Effector memory CD4-positive, alpha-beta T cell (primary cell): ENCODE measurements at regions not wholly inside any gene's neighbourhood (a gene's known extent, or its start where the extent isn't known, plus 50 kb on each side); places are given as distances from the start of the nearest gene placed in this dataset.

ENCODE experiments used
- DNase-seq, 3 donors: peaks; one replicate each; pipeline ENCODE4 v3.0.0-alpha.2; 2020
- H3K27ac ChIP-seq: 2 replicates; pipeline ENCODE4 v1.7.0; 2013; ENCODE audit warnings: mild to moderate bottlenecking, low read length, moderate library complexity; ENCODE audit not compliant: insufficient read depth, poor library complexity, severe bottlenecking
- H3K27me3 ChIP-seq: replicated peaks from 2 replicates; pipeline ENCODE4 v1.7.0; 2013; ENCODE audit warnings: mild to moderate bottlenecking, low read length; ENCODE audit not compliant: insufficient read depth, control insufficient read depth, poor library complexity, severe bottlenecking
- H3K36me3 ChIP-seq: 2 replicates; pipeline ENCODE4 v1.7.0; 2013; ENCODE audit warnings: mild to moderate bottlenecking, low read length, moderate library complexity; ENCODE audit not compliant: control insufficient read depth, insufficient read depth
- H3K4me1 ChIP-seq: 2 replicates; pipeline ENCODE4 v1.7.0; 2013; ENCODE audit warnings: low read length, mild to moderate bottlenecking; ENCODE audit not compliant: control insufficient read depth, insufficient read depth, poor library complexity, severe bottlenecking
- H3K4me3 ChIP-seq: 2 replicates; pipeline ENCODE4 v1.7.0; 2013; ENCODE audit warnings: low read length, low read depth, mild to moderate bottlenecking; ENCODE audit not compliant: insufficient read depth, poor library complexity, severe bottlenecking
- H3K9me3 ChIP-seq: 2 replicates; pipeline ENCODE4 v1.7.0; 2013; ENCODE audit warnings: mild to moderate bottlenecking, low read length, moderate library complexity; ENCODE audit not compliant: control insufficient read depth

DNA sequence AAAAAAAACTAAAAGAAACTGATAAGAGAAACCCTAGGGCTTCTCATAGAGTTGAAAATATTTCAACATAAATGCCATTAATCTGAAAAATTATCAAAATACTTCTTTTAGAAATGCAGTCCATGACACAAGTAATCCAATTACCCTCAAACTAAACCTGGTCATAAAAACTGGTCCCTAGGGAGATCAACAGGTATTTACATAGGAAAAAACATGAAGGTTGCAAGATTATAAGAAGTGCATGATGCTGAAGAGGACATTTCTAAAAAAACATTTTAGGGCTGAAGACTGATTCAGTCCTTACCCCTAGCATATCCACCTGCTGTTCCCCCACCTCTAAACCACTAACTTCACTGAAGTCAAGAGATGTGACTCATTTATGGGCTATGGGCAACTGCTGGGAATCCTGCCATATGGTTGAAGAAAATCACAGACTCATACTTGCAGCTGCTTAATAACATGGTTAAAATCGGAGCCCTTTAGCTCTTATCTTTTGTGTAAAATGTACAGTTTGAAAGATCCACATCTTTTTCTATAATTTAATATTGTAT, 131.0 kb upstream of the RUNX1 start:
- H3K36me3 ChIP-seq = no peaks in the 10 kb centered on the region
- H3K4me3 ChIP-seq = no peak overlapping the region
- no peaks in the 10 kb centered on the region for H3K4me1 ChIP-seq
- no peak overlapping the region for H3K27ac ChIP-seq
- no peaks in the 10 kb centered on the region for H3K27me3 ChIP-seq
- no peaks in the 10 kb centered on the region for H3K9me3 ChIP-seq
- no peak for DNase-seq

GRCh38 chr21:35178827-35179226, 129.7 kb upstream of the RUNX1 start:
- no peak for DNase-seq
- Histone ChIP-seq H3K4me1 (no peaks in the 10 kb centered on the region), H3K36me3 (no peaks in the 10 kb centered on the region), H3K27me3 (no peaks in the 10 kb centered on the region), H3K27ac (no peak overlapping the region), H3K9me3 (no peaks in the 10 kb centered on the region), H3K4me3 (no peak overlapping the region)

DNA sequence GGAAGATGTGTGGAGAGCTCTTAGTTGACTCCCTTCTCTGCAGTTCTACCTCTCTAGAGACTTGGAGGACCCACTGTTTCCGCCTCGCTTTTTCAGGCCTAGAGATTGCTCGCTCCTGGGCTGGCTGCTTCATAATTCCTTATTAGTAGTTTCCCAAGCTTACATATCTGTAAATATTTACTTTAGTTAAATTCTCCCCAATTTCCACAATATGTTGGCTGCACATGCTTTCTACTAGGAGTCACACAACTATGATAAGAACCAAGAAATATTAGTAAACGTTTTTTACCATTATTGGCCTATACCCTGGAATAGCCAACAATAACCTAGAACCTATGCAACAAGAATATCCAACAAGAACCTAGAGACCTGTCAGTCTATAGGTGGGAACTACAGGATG, 129.0 kb upstream of the RUNX1 start:
- H3K27ac ChIP-seq = no peak overlapping the region
- no peak for DNase-seq

GRCh38 chr21:35172231-35172630, 123.1 kb upstream of the RUNX1 start:
- Histone ChIP-seq H3K27me3 (no peaks in the 10 kb centered on the region), H3K4me1 (peaks cover 7% of the 10 kb centered on the region), H3K4me3 (no peak overlapping the region), H3K36me3 (no peaks in the 10 kb centered on the region), H3K27ac (no peak overlapping the region), H3K9me3 (no peaks in the 10 kb centered on the region)
- no peak for DNase-seq

More for the DNA sequence above, 129.0 kb upstream of the RUNX1 start:
- H3K9me3 ChIP-seq = no peaks in the 10 kb centered on the region
- no peaks in the 10 kb centered on the region for H3K36me3 ChIP-seq
- H3K4me3 ChIP-seq = no peak overlapping the region
- H3K27me3 ChIP-seq = no peaks in the 10 kb centered on the region
- H3K4me1 ChIP-seq = no peaks in the 10 kb centered on the region

- DNase-seq = no peak
- Histone ChIP-seq H3K27ac (no peak overlapping the region), H3K36me3 (no peaks in the 10 kb centered on the region), H3K4me1 (peaks cover 7% of the 10 kb centered on the region), H3K4me3 (no peak overlapping the region), H3K9me3 (no peaks in the 10 kb centered on the region), H3K27me3 (no peaks in the 10 kb centered on the region)
Observed at GRCh38 chr21:35171385-35171784, 122.3 kb upstream of the RUNX1 start.

GRCh38 chr21:35170818-35171217, 121.7 kb upstream of the RUNX1 start:
- no peak for DNase-seq
- no peaks in the 10 kb centered on the region for H3K36me3 ChIP-seq
- H3K4me1 ChIP-seq = peaks cover 7% of the 10 kb centered on the region
- H3K4me3 ChIP-seq = no peak overlapping the region
- H3K9me3 ChIP-seq = no peaks in the 10 kb centered on the region
- no peaks in the 10 kb centered on the region for H3K27me3 ChIP-seq
- H3K27ac ChIP-seq = no peak overlapping the region

- no peak overlapping the region for H3K27ac ChIP-seq
- DNase-seq = no peak
- no peaks in the 10 kb centered on the region for H3K9me3 ChIP-seq
- H3K4me1 ChIP-seq = peaks cover 7% of the 10 kb centered on the region
- no peak overlapping the region for H3K4me3 ChIP-seq
- H3K36me3 ChIP-seq = no peaks in the 10 kb centered on the region
- H3K27me3 ChIP-seq = no peaks in the 10 kb centered on the region
Observed at GRCh38 chr21:35170244-35170643, 121.1 kb upstream of the RUNX1 start.

- H3K9me3 ChIP-seq = no peaks in the 10 kb centered on the region
- no peak for DNase-seq
- no peaks in the 10 kb centered on the region for H3K36me3 ChIP-seq
- peaks cover 7% of the 10 kb centered on the region for H3K4me1 ChIP-seq
- no peak overlapping the region for H3K4me3 ChIP-seq
- no peaks in the 10 kb centered on the region for H3K27me3 ChIP-seq
- no peak overlapping the region for H3K27ac ChIP-seq
Observed at GRCh38 chr21:35169574-35169973, 120.5 kb upstream of the RUNX1 start.

DNA sequence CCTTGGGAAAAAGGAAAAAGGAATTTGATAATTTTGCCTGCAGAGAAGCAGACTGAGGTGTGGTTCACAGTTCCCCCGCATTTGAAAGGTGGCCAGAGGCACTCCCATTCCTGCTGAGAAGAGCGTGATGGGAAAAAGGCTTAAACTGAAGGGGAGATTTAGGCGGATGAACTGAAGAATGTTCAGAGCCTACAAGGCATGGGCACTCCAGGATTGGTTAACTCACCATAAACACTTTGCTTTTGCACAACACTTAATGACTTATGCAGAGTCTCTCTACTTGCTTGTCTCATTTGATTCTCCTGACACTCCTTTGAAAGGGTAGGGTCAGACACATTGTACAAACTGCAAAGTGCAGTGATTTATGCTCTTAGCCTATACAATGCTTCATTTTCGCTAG, 119.6 kb upstream of the RUNX1 start:
- H3K27me3 ChIP-seq = no peaks in the 10 kb centered on the region
- no peaks in the 10 kb centered on the region for H3K9me3 ChIP-seq
- peaks cover 7% of the 10 kb centered on the region for H3K4me1 ChIP-seq
- no peak overlapping the region for H3K27ac ChIP-seq
- no peaks in the 10 kb centered on the region for H3K36me3 ChIP-seq
- DNase-seq = no peak
- H3K4me3 ChIP-seq = no peak overlapping the region

- H3K27me3 ChIP-seq = no peaks in the 10 kb centered on the region
- no peak for DNase-seq
- H3K36me3 ChIP-seq = no peaks in the 10 kb centered on the region
- no peak overlapping the region for H3K27ac ChIP-seq
- no peaks in the 10 kb centered on the region for H3K4me1 ChIP-seq
- H3K4me3 ChIP-seq = no peak overlapping the region
- no peaks in the 10 kb centered on the region for H3K9me3 ChIP-seq
Observed at GRCh38 chr21:35164971-35165483, 115.9 kb upstream of the RUNX1 start.
